Small intestine (tissue), 7 donors: ENCODE measurements at regions not wholly inside any gene's neighbourhood (a gene's known extent, or its start where the extent isn't known, plus 50 kb on each side); places are given as distances from the start of the nearest gene placed in this dataset.

Source experiments
- DNase-seq, 2 donors: peaks; one replicate each; pipeline versions ENCODE4 v3.0.0 to v3.0.0-alpha.2; 2013
- FAIRE-seq: peaks from 2 replicates; lab custom pipeline; 2012; peaks lifted over from hg19 to GRCh38; lab: Jason Lieb, UNC
- H3K27ac ChIP-seq, 3 donors: one replicate each; pipeline ENCODE4 v1.5.1; 2013; ENCODE audit warnings: low read length in 2 of 3, mild to moderate bottlenecking in 2 of 3, control low read depth in 1 of 3, inconsistent platforms in 1 of 3, low read depth in 1 of 3, moderate library complexity in 1 of 3
- H3K27me3 ChIP-seq, 3 donors: one replicate each; pipeline ENCODE4 v1.6.1; 2013; ENCODE audit warnings: low read length in 3 of 3, inconsistent platforms in 1 of 3; ENCODE audit not compliant: control insufficient read depth in 3 of 3, insufficient read depth in 3 of 3
- H3K36me3 ChIP-seq, 3 donors: one replicate each; pipeline ENCODE4 v1.6.1; 2013; ENCODE audit warnings: low read length in 3 of 3, inconsistent platforms in 1 of 3, low read depth in 1 of 3, mild to moderate bottlenecking in 1 of 3, moderate library complexity in 1 of 3; ENCODE audit not compliant: control insufficient read depth in 3 of 3, insufficient read depth in 2 of 3
- H3K4me1 ChIP-seq, 3 donors: one replicate each; pipeline ENCODE4 v1.6.1; 2013; ENCODE audit warnings: low read length in 2 of 3, inconsistent platforms in 1 of 3, low read depth in 1 of 3, mild to moderate bottlenecking in 1 of 3, moderate library complexity in 1 of 3; ENCODE audit not compliant: control insufficient read depth in 3 of 3, insufficient read depth in 2 of 3
- H3K4me3 ChIP-seq, 3 donors: one replicate each; pipeline ENCODE4 v1.5.1; 2013; ENCODE audit warnings: low read length in 3 of 3, control low read depth in 1 of 3, inconsistent platforms in 1 of 3, low read depth in 1 of 3, mild to moderate bottlenecking in 1 of 3, moderate library complexity in 1 of 3
- H3K9me3 ChIP-seq, 2 donors: one replicate each; pipeline ENCODE4 v1.6.1; 2013; ENCODE audit warnings: low read depth in 1 of 2, low read length in 1 of 2; ENCODE audit not compliant: control insufficient read depth in 2 of 2, insufficient read depth in 1 of 2
- whole genome bisulfite sequencing, 3 donors: extraction: QIAGEN DNeasy Blood & Tissue Kit; methylation state at CpG; one replicate each; pipeline ENCODE4 v1.1.7; 2013; 5-methylcytosine and 5-hydroxymethylcytosine counted together
- donor health status: healthy with polysubstance abuse.
- donor health status: control.
- donor health status: control.
- donor health status: Bipolar disorder and iron deficiency.
- donor health status: healthy.

DNA sequence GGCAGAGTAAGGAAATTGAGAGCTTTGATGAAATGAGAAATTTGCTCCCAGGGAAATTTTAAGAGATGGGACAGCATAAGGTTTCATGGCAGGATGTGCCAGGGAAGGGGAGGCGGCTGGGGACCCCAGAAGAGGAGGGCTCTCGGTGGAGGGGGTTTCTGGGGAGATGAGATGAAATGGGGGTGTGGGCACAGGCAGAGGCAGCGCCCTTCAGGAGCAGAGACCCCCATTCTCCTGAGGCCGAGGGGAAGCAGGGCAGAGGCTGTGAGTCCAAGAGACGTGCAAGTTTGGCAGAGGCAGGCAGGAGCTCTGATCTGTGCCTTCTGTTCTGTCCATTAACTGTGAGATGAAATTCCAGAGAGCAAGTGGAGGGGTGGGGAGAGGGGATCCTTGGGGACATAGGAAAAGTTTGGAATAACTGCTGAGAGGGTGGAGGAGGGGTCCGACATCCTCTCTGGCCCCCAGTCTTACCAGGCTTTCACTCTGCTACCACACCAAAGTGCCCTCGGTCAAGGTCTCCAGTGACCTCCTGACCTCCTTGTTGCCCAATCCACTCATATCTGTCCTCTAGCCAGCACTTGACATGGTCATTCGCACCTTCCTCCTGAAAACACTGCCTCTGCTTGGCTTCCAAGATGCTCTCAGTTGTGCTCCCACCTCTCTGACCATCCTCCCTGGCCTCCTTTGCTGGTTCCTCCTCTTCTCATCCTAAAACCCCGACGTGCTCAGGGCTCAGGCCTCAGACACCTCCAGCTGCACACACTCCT is 108.1 kb upstream of the MVB12B start:
- DNase-seq (no peak), FAIRE-seq (no peak)
- peaks cover 0 to 8% of the 10 kb centered on the region in 2 donors for H3K9me3 ChIP-seq
- no peak overlapping the region for H3K27ac ChIP-seq
- WGBS, 3 donors: 70 to 77% (median 74%) methylated on average over 10 of the region's 10 CpGs
- H3K27me3 ChIP-seq: peaks cover 2 to 27% (median 10%) of the 10 kb centered on the region in 3 donors
- no peak overlapping the region for H3K4me3 ChIP-seq
- no peaks in the 10 kb centered on the region for H3K36me3 ChIP-seq
- peaks cover 0 to 4% (median 0%) of the 10 kb centered on the region in 3 donors for H3K4me1 ChIP-seq

GRCh38 chr9:126219166-126219565 is 107.5 kb upstream of the MVB12B start:
- Histone ChIP-seq H3K27me3 (peaks cover 5 to 29% (median 16%) of the 10 kb centered on the region in 3 donors), H3K4me3 (no peak overlapping the region), H3K4me1 (peaks cover 0 to 4% (median 0%) of the 10 kb centered on the region in 3 donors), H3K36me3 (no peaks in the 10 kb centered on the region), H3K9me3 (peaks cover 0 to 6% of the 10 kb centered on the region in 2 donors), H3K27ac (no peak overlapping the region)
- FAIRE-seq: no peak
- no peak for DNase-seq
- WGBS, 3 donors: 65 to 92% (median 83%) methylated on average over 2 of the region's 2 CpGs

DNA sequence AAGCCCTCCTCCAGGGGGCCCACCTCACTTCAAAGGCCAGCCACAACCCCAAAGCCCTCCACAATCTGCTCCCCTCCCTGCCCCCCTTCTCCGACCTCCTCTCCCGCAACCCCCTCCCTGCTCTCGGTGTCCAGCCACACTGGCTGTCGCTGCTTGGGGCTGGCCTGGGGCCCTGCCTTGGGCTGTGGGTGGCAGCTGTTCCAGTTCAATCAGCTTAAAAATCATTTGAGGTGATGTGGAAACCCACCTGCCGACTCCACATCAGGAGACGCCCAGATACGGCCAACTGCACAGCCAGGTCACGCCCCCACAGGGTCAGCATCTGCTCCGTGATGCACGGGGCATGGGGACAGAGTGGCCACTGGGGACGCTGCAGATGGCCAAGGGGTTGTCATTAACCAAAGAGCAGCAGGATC is 107.0 kb upstream of the MVB12B start:
- 74 to 80% (median 78%) methylated on average over 11 of the region's 11 CpGs for WGBS, 3 donors
- no peak for FAIRE-seq

GRCh38 chr9:126221480-126221879 is 105.1 kb upstream of the MVB12B start:
- 78 to 85% (median 84%) methylated on average over 2 of the region's 2 CpGs for WGBS, 3 donors
- FAIRE-seq (no peak), DNase-seq (no peak)
- Histone ChIP-seq H3K27ac (no peak overlapping the region), H3K4me3 (no peak overlapping the region), H3K27me3 (peaks cover 5 to 30% (median 16%) of the 10 kb centered on the region in 3 donors), H3K36me3 (no peaks in the 10 kb centered on the region), H3K9me3 (no peaks in the 10 kb centered on the region), H3K4me1 (peaks cover 0 to 4% (median 0%) of the 10 kb centered on the region in 3 donors)

More for the DNA sequence above, 107.0 kb upstream of the MVB12B start:
- Histone ChIP-seq H3K27me3 (peaks cover 5 to 29% (median 16%) of the 10 kb centered on the region in 3 donors), H3K36me3 (no peaks in the 10 kb centered on the region), H3K27ac (no peak overlapping the region), H3K9me3 (peaks cover 0 to 2% of the 10 kb centered on the region in 2 donors), H3K4me3 (no peak overlapping the region), H3K4me1 (peaks cover 0 to 4% (median 0%) of the 10 kb centered on the region in 3 donors)
- no peak for DNase-seq

DNA sequence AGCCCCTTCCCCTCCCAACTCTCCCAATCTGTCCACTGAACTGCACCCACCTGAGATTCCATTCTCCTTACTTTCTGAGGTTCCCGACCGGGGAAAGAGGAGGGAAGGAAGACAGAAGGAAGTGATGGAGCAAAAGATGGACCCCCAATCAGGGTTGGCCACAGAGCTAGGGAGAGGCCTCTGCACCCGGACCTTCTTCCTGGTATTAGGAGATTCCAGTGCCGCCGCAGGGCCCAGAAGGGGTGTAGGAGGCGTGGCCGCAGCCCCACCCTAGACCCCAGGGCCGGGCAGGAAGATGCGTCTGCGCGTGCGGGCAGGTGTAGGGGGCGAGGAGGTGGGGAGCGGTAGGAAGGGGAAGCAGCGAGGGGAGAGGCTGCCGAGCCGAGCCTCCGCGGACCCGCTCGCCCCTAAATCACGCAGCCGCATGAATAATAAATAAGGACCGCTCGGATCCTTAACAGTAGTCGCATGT is 104.2 kb upstream of the MVB12B start:
- Histone ChIP-seq H3K27ac (no peak overlapping the region), H3K4me3 (no peak overlapping the region), H3K9me3 (no peaks in the 10 kb centered on the region), H3K4me1 (peaks cover 0 to 4% (median 0%) of the 10 kb centered on the region in 3 donors), H3K36me3 (no peaks in the 10 kb centered on the region), H3K27me3 (peaks cover 5 to 30% (median 16%) of the 10 kb centered on the region in 3 donors)
- DNase-seq (no peak), FAIRE-seq (no peak)
- WGBS, 3 donors: 9 to 17% (median 16%) methylated on average over 26 of the region's 26 CpGs

DNA sequence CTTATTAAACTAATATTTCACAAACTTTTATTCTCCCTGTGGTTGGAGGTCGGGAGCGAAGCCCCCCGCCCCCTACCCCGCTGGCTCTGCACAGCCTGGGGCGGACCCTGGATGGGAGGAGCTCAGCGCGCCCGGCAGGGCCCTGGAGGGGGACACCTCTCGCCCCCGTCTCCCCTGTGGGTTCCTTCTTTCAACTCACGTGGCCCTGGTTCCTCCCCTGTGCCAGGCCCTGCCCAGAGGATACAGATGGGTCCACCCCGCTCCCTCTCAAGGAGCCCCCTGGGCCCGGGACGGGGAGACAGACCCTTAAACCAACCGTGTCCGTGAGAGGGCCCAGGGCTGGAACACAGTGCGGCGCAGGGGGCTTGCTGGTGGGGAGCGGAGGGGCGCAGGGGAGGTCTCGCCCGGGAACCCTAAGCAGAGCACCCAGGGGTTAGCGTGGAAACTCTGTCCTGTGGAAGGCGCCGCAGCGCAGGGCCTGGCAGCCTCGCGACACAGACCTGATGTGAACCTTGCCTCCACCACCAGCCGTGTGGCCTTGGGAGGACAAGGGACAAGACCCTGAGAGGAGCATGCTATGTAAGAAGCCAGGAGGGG is 103.7 kb upstream of the MVB12B start:
- H3K4me1 ChIP-seq: peaks cover 0 to 4% (median 0%) of the 10 kb centered on the region in 3 donors
- H3K27ac ChIP-seq: no peak overlapping the region
- FAIRE-seq (no peak), DNase-seq (no peak)
- no peaks in the 10 kb centered on the region for H3K36me3 ChIP-seq
- no peaks in the 10 kb centered on the region for H3K9me3 ChIP-seq
- no peak overlapping the region for H3K4me3 ChIP-seq
- WGBS, 3 donors: 33 to 37% (median 35%) methylated on average over 29 of the region's 29 CpGs
- peaks cover 5 to 26% (median 16%) of the 10 kb centered on the region in 3 donors for H3K27me3 ChIP-seq

- H3K4me3 ChIP-seq: no peak overlapping the region
- no peaks in the 10 kb centered on the region for H3K36me3 ChIP-seq
- H3K9me3 ChIP-seq: no peaks in the 10 kb centered on the region
- WGBS, 3 donors: 47 to 76% (median 50%) methylated on average over 6 of the region's 6 CpGs
- H3K4me1 ChIP-seq: peaks cover 0 to 4% (median 0%) of the 10 kb centered on the region in 3 donors
- H3K27me3 ChIP-seq: peaks cover 5 to 26% (median 16%) of the 10 kb centered on the region in 3 donors
- no peak overlapping the region for H3K27ac ChIP-seq
- FAIRE-seq: no peak
- DNase-seq: no peak
Observed at GRCh38 chr9:126223798-126224531, 102.7 kb upstream of the MVB12B start.
